Activated CD4-positive, alpha-beta memory T cell treated with anti-CD3 and anti-CD28 coated beads for 36 hours (primary cell): ENCODE measurements at regions not wholly inside any gene's neighbourhood (a gene's known extent, or its start where the extent isn't known, plus 50 kb on each side); places are given as distances from the start of the nearest gene placed in this dataset.
A peak's percentile ranks its signal among the peaks of the same experiment; 100 is the strongest.

Source experiments
- CTCF ChIA-PET: fragments of 350-600 bp; sonication (Branson Sonifier 250); formaldehyde crosslinking; loops from one replicate; lab custom pipeline; 2021; ENCODE audit warnings: antibody characterized with exemption, inconsistent platforms; lab: Charles Lee
- POLR2A ChIA-PET: fragments of 350-600 bp; sonication (Branson Sonifier 250); formaldehyde crosslinking; loops from one replicate; lab custom pipeline; 2021; ENCODE audit warnings: antibody characterized with exemption; lab: Charles Lee
- DNase-seq: peaks from one replicate; pipeline ENCODE4 v3.0.0-alpha.2; 2020
- H3K27ac Mint-ChIP-seq: one replicate; pipeline ENCODE4 v1.8.0; 2021; ENCODE audit warnings: mixed read lengths
- H3K27me3 Mint-ChIP-seq: one replicate; pipeline ENCODE4 v1.8.0; 2021; ENCODE audit warnings: mixed read lengths
- H3K36me3 Mint-ChIP-seq: one replicate; pipeline ENCODE4 v1.8.0; 2021; ENCODE audit warnings: mixed read lengths
- H3K4me1 Mint-ChIP-seq: one replicate; pipeline ENCODE4 v1.8.0; 2021; ENCODE audit warnings: low read depth, mixed read lengths
- H3K4me3 Mint-ChIP-seq: one replicate; pipeline ENCODE4 v1.8.0; 2021; ENCODE audit warnings: mild to moderate bottlenecking, mixed read lengths
- H3K9me3 Mint-ChIP-seq: one replicate; pipeline ENCODE4 v1.8.0; 2021; ENCODE audit warnings: mixed read lengths
- intact Hi-C: fragments of 100-400 bp; cut with micrococcal nuclease; formaldehyde crosslinking; loops from one replicate; pipeline ENCODE4 v1.15.1; 2023

DNA sequence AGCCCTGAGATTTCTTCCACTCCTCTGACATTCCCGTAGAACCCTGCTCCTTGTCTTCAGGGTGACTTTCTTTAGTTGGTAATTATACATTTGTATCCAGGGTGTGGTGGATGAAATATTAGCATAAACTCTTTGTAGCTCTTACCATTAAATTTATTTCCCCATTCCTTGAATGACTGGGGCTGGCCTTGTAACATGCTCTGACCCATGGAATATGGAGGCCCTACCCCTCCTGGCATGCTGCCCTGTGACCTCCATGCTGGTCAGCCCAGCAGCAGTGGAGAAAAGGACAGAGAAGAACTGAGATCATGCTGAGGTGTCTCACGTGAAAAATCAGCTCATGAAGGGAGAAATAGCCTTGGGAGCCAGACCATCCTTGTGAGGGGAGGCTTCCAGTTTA, 96.1 kb upstream of the PROK2 start:
- no peak for DNase-seq
- CTCF ChIA-PET, result interaction anchor here (0.7 to 1.7 kb wide), 3 partner anchors 9 to 60 kb away, joined by 3 to 4 read pairs (median 3); no protein-coding TSS in a partner anchor
- H3K4me3 Mint-ChIP-seq, result no peak overlapping the region
- no peaks in the 10 kb centered on the region for H3K36me3 Mint-ChIP-seq
- H3K27me3 Mint-ChIP-seq, result peaks cover 17% of the 10 kb centered on the region
- POLR2A ChIA-PET, result no interaction called here
- intact Hi-C loops, result no loop called here
- H3K27ac Mint-ChIP-seq, result no peak overlapping the region
- H3K4me1 Mint-ChIP-seq, result no peaks in the 10 kb centered on the region
- H3K9me3 Mint-ChIP-seq, result no peaks in the 10 kb centered on the region

DNA sequence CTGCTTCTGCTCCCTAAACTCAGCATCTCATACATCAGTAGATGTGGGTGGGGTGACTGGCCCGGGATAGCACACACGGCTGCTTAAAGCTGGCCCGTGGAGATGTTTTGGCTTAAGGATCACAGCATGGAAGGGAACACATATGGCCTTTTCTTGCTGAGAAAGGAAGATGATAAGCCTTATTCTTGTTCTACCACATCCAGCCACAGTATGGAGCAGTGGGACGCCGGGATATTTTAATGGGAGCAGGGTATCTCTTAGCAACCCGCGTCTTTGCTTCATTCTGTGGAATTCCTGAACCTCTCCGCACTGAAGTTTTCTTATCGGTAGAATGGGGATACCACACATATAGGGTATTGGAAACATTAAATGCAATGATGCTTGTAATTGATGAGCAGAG, 94.1 kb upstream of the PROK2 start:
- DNase-seq, result no peak
- peaks cover 16% of the 10 kb centered on the region for H3K4me1 Mint-ChIP-seq
- ChIA-PET POLR2A (no interaction called here), CTCF (interaction anchor here (1.0 to 1.7 kb wide), 2 partner anchors 11 to 149 kb away, joined by 3 to 4 read pairs; no protein-coding TSS in a partner anchor)
- intact Hi-C loops, result loop anchor here (10.0 kb wide), 7 partner anchors 106 to 1206 kb away; partner anchors contain the start of gene RYBP
- peaks cover 16% of the 10 kb centered on the region for H3K27me3 Mint-ChIP-seq
- no peaks in the 10 kb centered on the region for H3K36me3 Mint-ChIP-seq
- no peaks in the 10 kb centered on the region for H3K9me3 Mint-ChIP-seq
- H3K4me3 Mint-ChIP-seq, result no peak overlapping the region
- no peak overlapping the region for H3K27ac Mint-ChIP-seq

DNA sequence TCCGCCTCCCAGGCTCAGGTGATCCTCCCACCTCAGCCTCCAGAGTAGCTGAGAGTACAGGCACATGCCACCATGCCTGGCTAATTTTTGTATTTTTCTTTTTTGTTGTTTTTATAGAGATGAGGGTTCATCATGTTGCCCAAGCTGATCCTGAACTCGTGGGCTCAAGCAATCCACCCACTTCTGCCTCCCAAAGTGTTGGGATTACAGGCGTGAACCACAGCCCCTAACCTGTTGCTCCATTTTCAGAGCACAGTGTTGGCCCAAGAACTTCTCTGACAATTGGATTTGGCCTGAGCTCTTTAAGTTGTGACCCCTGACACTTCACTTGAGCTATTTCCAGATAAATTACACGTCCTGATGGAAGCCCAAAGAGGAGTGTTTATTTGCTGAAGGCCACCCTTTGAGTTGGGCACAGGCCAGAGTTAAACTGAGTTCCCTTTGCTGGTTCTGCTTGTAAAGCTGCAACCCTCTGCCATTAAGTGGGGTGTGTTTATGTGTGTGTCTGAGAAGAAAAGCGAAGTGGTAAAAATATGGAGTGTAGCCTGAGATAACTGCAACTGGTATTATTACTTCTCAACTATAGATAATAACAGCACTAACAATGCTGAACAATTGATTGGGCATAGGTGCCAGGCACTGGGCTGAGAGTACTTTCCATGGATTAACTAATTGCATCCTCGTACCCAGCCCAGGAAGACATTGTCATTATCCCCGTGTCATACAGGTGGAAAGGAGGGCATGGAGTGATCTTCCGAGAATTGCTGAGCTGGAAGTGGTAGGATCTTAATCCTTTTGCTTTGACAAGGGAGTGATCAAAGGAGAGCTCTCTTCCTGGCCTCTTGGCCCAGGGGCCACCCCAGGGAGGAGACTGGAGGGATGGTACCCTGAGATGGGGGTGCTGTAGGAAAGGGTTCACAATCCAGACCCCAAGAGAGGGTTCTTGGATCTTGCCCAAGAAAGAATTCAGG, 91.5 kb upstream of the PROK2 start:
- no peaks in the 10 kb centered on the region for H3K9me3 Mint-ChIP-seq
- DNase-seq, result no peak
- peaks cover 10% of the 10 kb centered on the region for H3K27me3 Mint-ChIP-seq
- no peak overlapping the region for H3K4me3 Mint-ChIP-seq
- ChIA-PET CTCF (interaction anchor here (0.6 to 4.3 kb wide), 30 partner anchors 8 to 1211 kb away, joined by 3 to 40 read pairs (median 5); no protein-coding TSS in a partner anchor), POLR2A (no interaction called here)
- no peak overlapping the region for H3K27ac Mint-ChIP-seq
- peaks cover 37% of the 10 kb centered on the region for H3K4me1 Mint-ChIP-seq
- intact Hi-C loops, result loop anchor here (10.0 kb wide), 7 partner anchors 108 to 1208 kb away; partner anchors contain the start of gene RYBP
- H3K36me3 Mint-ChIP-seq, result no peaks in the 10 kb centered on the region

DNA sequence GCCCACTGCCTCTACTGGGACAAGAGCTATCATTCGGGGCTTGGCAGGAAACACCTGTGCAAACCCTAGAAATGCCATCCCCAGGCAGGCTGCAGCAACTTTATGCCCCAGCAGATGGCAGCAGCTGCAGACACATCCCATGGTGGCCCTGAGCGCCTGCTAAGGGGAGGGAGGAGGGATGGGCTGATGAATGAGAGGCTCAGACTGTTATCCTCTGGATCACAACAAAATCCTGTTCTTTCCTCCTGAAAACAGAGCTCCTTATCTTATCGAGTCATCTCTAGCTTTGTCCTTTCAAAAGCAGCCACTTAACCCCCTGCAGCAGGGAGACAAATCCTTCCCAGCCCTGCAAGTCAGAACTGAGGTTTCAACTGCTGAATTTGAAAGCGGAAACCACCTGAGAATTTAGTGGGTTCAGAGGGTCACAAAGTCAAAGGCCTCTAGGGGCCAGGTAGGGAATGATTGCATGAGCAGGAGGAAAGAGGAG, 90.6 kb upstream of the PROK2 start:
- H3K36me3 Mint-ChIP-seq, result no peaks in the 10 kb centered on the region
- no peaks in the 10 kb centered on the region for H3K9me3 Mint-ChIP-seq
- POLR2A ChIA-PET, result interaction anchor here (1.0 kb wide), 1 partner anchor 463 kb away, joined by 3 read pairs; no protein-coding TSS in a partner anchor
- CTCF ChIA-PET, result interaction anchor here (0.6 to 4.3 kb wide), 51 partner anchors 9 to 1212 kb away, joined by 3 to 40 read pairs (median 4); no protein-coding TSS in a partner anchor
- peak; percentile 90 for DNase-seq
- H3K27ac Mint-ChIP-seq, result peak overlapping the region; percentile 71
- peaks cover 5% of the 10 kb centered on the region for H3K27me3 Mint-ChIP-seq
- H3K4me1 Mint-ChIP-seq, result peaks cover 37% of the 10 kb centered on the region
- intact Hi-C loops, result loop anchor here (1.0 to 10.0 kb wide), 10 partner anchors 109 to 1209 kb away; partner anchors contain the start of gene RYBP
- no peak overlapping the region for H3K4me3 Mint-ChIP-seq

DNA sequence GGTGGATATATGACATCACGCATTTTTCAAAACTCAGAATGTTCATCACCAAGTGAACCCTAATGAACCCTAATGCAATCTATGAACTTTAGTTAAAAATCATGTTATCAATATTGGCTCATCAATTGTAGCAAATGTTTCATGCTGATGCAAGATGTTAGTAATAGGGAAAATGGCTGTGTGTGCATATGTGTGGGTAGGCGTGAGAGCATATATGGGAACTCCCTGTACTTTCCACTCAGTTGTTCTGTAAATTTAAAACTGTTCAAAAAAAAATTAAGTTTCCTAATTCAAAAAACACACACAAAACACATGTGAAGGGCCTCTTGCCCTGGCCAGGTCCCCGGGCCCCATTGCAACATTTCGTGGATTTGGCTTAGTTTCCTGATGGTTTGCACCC, 89.7 kb upstream of the PROK2 start:
- ChIA-PET CTCF (interaction anchor here (0.6 to 4.3 kb wide), 41 partner anchors 10 to 1205 kb away, joined by 3 to 40 read pairs (median 4); no protein-coding TSS in a partner anchor), POLR2A (interaction anchor here (1.0 kb wide), 1 partner anchor 464 kb away, joined by 3 read pairs; no protein-coding TSS in a partner anchor)
- Mint-ChIP-seq H3K27ac (peak overlapping the region; percentile 71), H3K4me3 (no peak overlapping the region), H3K27me3 (peaks cover 5% of the 10 kb centered on the region), H3K9me3 (no peaks in the 10 kb centered on the region), H3K4me1 (peaks cover 37% of the 10 kb centered on the region), H3K36me3 (no peaks in the 10 kb centered on the region)
- intact Hi-C loops, result loop anchor here (1.0 to 10.0 kb wide), 11 partner anchors 110 to 1210 kb away; partner anchors contain the start of gene RYBP
- DNase-seq, result peak; percentile 34

DNA sequence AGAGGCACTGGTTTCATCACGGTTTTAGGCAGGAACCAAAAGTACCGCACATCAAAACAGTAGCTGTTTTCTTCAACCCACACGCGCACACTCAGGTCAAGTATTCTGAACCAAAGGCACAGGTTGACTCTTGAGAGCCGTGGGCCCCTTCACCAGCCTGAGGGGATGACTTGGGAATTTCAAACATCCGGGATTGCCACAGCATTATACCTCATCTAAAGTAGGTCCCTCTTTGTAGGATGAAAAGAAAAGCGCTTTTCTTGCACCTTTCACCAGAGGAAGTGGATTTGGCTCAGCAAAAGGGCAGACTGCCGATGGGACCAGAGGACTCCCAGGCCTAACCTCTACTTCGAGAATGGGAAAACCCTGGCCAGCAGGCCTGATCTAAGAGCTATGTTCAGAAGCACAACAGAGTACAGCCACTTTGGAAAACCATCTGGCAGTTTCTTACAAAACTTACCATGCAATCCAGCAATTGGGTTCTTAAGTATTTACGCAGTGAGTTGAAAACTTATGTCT, 88.2 kb upstream of the PROK2 start:
- peak; percentile 55 for DNase-seq
- Mint-ChIP-seq H3K27me3 (no peaks in the 10 kb centered on the region), H3K4me3 (no peak overlapping the region), H3K27ac (no peak overlapping the region), H3K36me3 (no peaks in the 10 kb centered on the region), H3K4me1 (peaks cover 37% of the 10 kb centered on the region), H3K9me3 (no peaks in the 10 kb centered on the region)
- POLR2A ChIA-PET, result no interaction called here
- CTCF ChIA-PET, result interaction anchor here (0.6 to 4.3 kb wide), 3 partner anchors 16 to 948 kb away, joined by 3 to 40 read pairs (median 4); no protein-coding TSS in a partner anchor
- intact Hi-C loops, result loop anchor here (5.0 to 10.0 kb wide), 8 partner anchors 112 to 1212 kb away; partner anchors contain the start of gene RYBP

DNA sequence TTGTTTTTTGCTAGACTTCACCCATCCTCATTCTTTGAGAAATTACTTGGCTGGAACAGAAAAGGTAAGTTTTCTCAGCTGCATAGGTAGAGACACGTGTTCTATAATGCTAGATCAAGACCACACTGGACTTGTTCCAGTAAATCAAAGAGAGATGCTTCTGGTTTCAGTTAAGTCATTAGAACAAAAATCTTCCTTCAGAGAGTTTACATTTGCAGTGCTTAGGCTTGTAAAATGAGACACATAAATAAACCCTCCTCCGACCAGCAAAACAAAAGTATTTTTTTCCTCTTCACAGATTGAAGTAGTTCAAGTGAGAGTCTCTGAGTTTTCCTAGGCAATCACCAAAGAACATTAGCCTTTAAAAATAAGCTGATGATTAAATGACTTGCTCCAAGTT, 87.3 kb upstream of the PROK2 start:
- H3K36me3 Mint-ChIP-seq, result no peaks in the 10 kb centered on the region
- peaks cover 37% of the 10 kb centered on the region for H3K4me1 Mint-ChIP-seq
- no peak overlapping the region for H3K27ac Mint-ChIP-seq
- H3K27me3 Mint-ChIP-seq, result no peaks in the 10 kb centered on the region
- ChIA-PET POLR2A (interaction anchor here (0.5 kb wide), 1 partner anchor 85 kb away, joined by 3 read pairs; no protein-coding TSS in a partner anchor), CTCF (interaction anchor here (0.6 to 1.0 kb wide), 2 partner anchors 15 to 29 kb away, joined by 4 read pairs; no protein-coding TSS in a partner anchor)
- DNase-seq, result no peak
- H3K9me3 Mint-ChIP-seq, result no peaks in the 10 kb centered on the region
- H3K4me3 Mint-ChIP-seq, result no peak overlapping the region
- intact Hi-C loops, result loop anchor here (1.0 to 10.0 kb wide), 9 partner anchors 94 to 1213 kb away; partner anchors contain the start of gene RYBP

DNA sequence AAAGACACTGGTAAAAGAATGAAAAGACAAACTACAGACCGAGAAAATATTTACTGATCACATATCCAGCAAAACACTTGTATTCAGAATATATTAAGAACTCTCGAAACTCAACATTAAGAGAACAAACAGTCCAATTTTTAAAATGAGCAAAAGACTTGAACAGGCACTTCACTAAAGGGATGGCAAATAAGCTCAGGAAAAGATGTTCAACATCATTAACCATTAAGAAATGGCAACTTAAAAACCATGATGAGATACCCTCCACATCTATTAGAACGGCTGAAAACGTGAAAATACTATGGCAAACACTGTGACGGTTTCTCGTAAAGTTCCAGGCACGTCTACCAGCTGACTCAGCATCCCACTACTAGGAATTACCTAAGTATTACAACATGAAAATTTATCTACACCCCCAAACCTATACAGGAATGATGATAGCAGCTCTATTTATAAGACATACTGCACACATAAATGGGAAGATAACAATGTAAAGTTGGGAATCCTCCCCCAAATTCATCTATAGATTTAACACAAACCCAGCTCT, 86.1 kb upstream of the PROK2 start:
- Mint-ChIP-seq H3K36me3 (no peaks in the 10 kb centered on the region), H3K4me1 (peaks cover 37% of the 10 kb centered on the region), H3K27me3 (peaks cover 3% of the 10 kb centered on the region), H3K27ac (no peak overlapping the region), H3K4me3 (no peak overlapping the region), H3K9me3 (no peaks in the 10 kb centered on the region)
- POLR2A ChIA-PET, result no interaction called here
- intact Hi-C loops, result loop anchor here (5.0 to 10.0 kb wide), 8 partner anchors 114 to 1214 kb away; partner anchors contain the start of gene RYBP
- no peak for DNase-seq
- CTCF ChIA-PET, result interaction anchor here (0.7 to 1.2 kb wide), 3 partner anchors 10 to 951 kb away, joined by 3 read pairs; no protein-coding TSS in a partner anchor

DNA sequence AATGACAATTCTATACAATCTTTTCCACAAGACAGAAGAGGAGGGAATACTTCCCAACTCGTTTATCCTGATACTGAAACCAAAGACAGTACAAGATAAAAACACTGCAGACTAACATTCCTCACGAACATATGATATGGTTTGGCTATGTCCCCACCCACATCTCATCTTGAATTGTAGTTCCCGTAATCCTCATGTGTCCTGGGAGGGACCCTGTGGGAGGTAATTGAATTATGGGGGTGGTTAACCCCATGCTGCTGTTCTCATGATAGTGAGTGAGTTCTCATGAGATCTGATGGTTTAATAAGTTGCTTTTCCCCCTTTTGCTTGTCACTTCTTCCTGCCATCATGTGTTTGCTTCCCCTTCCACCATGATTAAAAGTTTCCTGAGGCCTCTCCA, 83.9 kb upstream of the PROK2 start:
- intact Hi-C loops, result no loop called here
- Mint-ChIP-seq H3K27ac (no peak overlapping the region), H3K36me3 (no peaks in the 10 kb centered on the region), H3K27me3 (peaks cover 10% of the 10 kb centered on the region), H3K4me3 (no peak overlapping the region), H3K9me3 (no peaks in the 10 kb centered on the region), H3K4me1 (peaks cover 24% of the 10 kb centered on the region)
- no peak for DNase-seq
- CTCF ChIA-PET, result no interaction called here
- POLR2A ChIA-PET, result no interaction called here

DNA sequence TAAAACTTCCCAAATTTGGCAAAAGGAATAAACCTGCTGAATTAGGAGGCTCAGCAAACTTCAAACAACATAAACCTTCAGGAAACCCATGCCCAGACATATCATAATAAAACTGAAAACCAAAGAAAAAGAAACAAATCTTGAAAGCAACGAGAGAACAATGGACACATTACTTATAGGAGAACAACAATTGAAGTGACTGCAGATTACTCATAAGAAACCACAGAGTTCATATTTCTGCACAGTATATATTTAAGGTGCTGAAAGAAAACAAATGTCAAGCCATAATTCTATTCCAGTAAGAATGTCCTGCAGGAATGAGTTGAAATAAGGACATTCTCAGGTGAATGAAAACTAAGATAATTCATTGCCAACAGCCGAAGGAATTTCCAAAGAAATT, 80.8 kb upstream of the PROK2 start:
- H3K9me3 Mint-ChIP-seq, result no peaks in the 10 kb centered on the region
- peaks cover under 1% of the 10 kb centered on the region for H3K36me3 Mint-ChIP-seq
- ChIA-PET CTCF (interaction anchor here (1.1 to 9.0 kb wide), 3 partner anchors 9 to 136 kb away, joined by 3 to 87 read pairs (median 5); no protein-coding TSS in a partner anchor), POLR2A (no interaction called here)
- DNase-seq, result no peak
- no peak overlapping the region for H3K4me3 Mint-ChIP-seq
- H3K4me1 Mint-ChIP-seq, result peaks cover 13% of the 10 kb centered on the region
- H3K27ac Mint-ChIP-seq, result no peak overlapping the region
- H3K27me3 Mint-ChIP-seq, result peaks cover 36% of the 10 kb centered on the region
- intact Hi-C loops, result no loop called here

DNA sequence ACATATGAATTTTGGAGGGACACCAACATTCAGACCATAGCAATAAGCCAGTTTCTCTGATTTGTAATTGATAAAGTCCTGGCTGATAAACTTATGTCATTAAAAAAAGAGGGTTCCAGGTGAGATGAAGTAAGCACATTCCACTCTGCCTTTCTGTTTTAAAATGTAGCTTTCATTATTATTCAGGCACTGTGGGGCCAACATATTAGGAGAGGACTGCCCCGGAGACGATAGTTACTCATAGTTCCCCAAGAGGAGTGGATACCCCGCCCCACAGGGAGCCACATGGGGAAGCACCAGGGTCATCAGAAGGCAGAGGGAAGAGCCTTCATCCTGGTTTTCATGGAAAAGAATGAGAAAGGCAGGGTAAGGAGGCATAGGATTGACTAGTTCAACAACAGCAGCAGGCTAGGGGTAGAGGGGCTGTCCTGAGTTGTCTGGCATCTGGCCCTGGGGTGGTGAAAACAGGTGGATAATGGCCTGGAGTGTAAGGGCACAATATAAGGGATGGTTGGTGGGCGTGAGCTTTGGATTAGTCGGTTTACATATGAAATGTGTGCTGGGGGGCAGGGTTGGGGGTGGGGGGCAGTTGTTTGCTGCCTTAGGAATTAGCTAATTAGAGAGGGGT, 78.7 kb upstream of the PROK2 start:
- peaks cover 37% of the 10 kb centered on the region for H3K27me3 Mint-ChIP-seq
- DNase-seq, result peak; percentile 22
- H3K4me3 Mint-ChIP-seq, result no peak overlapping the region
- no peak overlapping the region for H3K27ac Mint-ChIP-seq
- ChIA-PET CTCF (interaction anchor here (1.1 to 9.0 kb wide), 5 partner anchors 11 to 153 kb away, joined by 3 to 87 read pairs (median 5); no protein-coding TSS in a partner anchor), POLR2A (no interaction called here)
- H3K36me3 Mint-ChIP-seq, result peaks cover 1% of the 10 kb centered on the region
- intact Hi-C loops, result no loop called here
- H3K9me3 Mint-ChIP-seq, result no peaks in the 10 kb centered on the region
- H3K4me1 Mint-ChIP-seq, result peaks cover 17% of the 10 kb centered on the region
